WI38 (cell line): ENCODE measurements at regions not wholly inside any gene's neighbourhood (a gene's known extent, or its start where the extent isn't known, plus 50 kb on each side); places are given as distances from the start of the nearest gene placed in this dataset.
"Not testable (repeated sequence)": the region's sequence is repeated elsewhere in the genome, so short reads cannot be mapped to it uniquely, and the experiment has no call there.

ENCODE experiments used
- H3K4me3 ChIP-seq: 2 replicates; pipeline ENCODE4 v1.5.1; 2011; ENCODE audit warnings: low read depth, mild to moderate bottlenecking, control low read depth, low read length
- CTCF ChIP-seq: IDR thresholded peaks from 2 replicates; pipeline ENCODE4 v1.5.1; 2012; ENCODE audit warnings: low read depth, mild to moderate bottlenecking, control low read depth, low read length

GRCh38 chr2:192634557-192634956 is 439.8 kb upstream of the TMEFF2 start:
- TF ChIP-seq CTCF = no peak

GRCh38 chr2:192628017-192628416 is 433.3 kb upstream of the TMEFF2 start:
- TF ChIP-seq CTCF = no peak
- H3K4me3 ChIP-seq = no peak overlapping the region

More at GRCh38 chr2:192634557-192634956, 439.8 kb upstream of the TMEFF2 start:
- H3K4me3 ChIP-seq = no peak overlapping the region

GRCh38 chr2:192615105-192615504 is 420.4 kb upstream of the TMEFF2 start:
- TF ChIP-seq CTCF = no peak
- H3K4me3 ChIP-seq = no peak overlapping the region

- TF ChIP-seq CTCF = no peak
- H3K4me3 ChIP-seq = no peak overlapping the region
Observed at GRCh38 chr2:192604295-192604694, 409.6 kb upstream of the TMEFF2 start.

GRCh38 chr2:192598649-192599048 is 403.9 kb upstream of the TMEFF2 start:
- H3K4me3 ChIP-seq = not testable (repeated sequence)

GRCh38 chr2:192593561-192593960 is 398.8 kb upstream of the TMEFF2 start:
- TF ChIP-seq CTCF = no peak
- H3K4me3 ChIP-seq = no peak overlapping the region

- TF ChIP-seq CTCF = no peak
Observed at GRCh38 chr2:192591617-192592016, 396.9 kb upstream of the TMEFF2 start.

GRCh38 chr2:192585418-192585817 is 390.7 kb upstream of the TMEFF2 start:
- no peak overlapping the region for H3K4me3 ChIP-seq
- TF ChIP-seq CTCF = no peak

More at GRCh38 chr2:192591617-192592016, 396.9 kb upstream of the TMEFF2 start:
- no peak overlapping the region for H3K4me3 ChIP-seq
